ENCODE measurements at regions not wholly inside any gene's neighbourhood (a gene's known extent, or its start where the extent isn't known, plus 50 kb on each side); places are given as distances from the start of the nearest gene placed in this dataset.

DNA sequence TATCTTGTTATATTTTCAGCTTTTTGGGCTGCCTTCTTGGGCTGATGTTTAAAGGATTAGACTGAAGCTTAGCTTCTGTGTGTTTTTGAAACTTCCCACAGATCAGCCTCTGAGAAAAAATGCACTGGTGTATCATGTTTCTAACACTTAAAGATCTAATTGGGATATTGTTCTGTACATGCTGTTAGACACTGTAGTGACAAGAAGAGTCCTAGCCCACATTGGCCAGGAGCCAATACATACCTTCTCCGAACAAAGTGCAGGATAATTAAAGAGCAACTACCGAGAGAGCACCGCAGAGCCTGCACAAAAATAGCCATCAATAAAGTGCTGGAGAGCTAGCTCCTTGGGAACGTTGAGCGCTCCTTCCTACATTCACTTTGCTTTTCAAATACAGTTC is 289.4 kb upstream of the SP8 start:
- TF ChIP-seq POLR2A (IDR thresholded peaks at IDR 0.05; ENCODE audit: low read depth, low read length) = no peak
- TF ChIP-seq POLR2AphosphoS5 (IDR thresholded peaks at IDR 0.05; ENCODE audit: low read depth, low read length) = no peak
- no peak for TF ChIP-seq TAF1 (IDR thresholded peaks at IDR 0.05; ENCODE audit: low read depth, low read length)
- no peak for TF ChIP-seq SPI1 (IDR thresholded peaks at IDR 0.05; ENCODE audit: low read depth, low read length)

Data from GM12891 (cell line).